ENCODE measurements at regions not wholly inside any gene's neighbourhood (a gene's known extent, or its start where the extent isn't known, plus 50 kb on each side); places are given as distances from the start of the nearest gene placed in this dataset.
"Not testable (repeated sequence)": the region's sequence is repeated elsewhere in the genome, so short reads cannot be mapped to it uniquely, and the experiment has no call there.

GRCh38 chr14:56004323-56004722, 113.9 kb upstream of the PELI2 start:
- Histone ChIP-seq H3K4me1 (peaks cover 0 to 6% (median 0%) of the 10 kb centered on the region in 4 donors), H3K27me3 (no peaks in the 10 kb centered on the region), H3K36me3 (no peaks in the 10 kb centered on the region), H3K27ac (replicated peaks in 1 of 4) (no peak overlapping the region), H3K9me3 (no peaks in the 10 kb centered on the region), H3K4me3 (no peak overlapping the region)
- DNase-seq (ENCODE audit: extremely low spot score) = no peak
- WGBS = 48% methylated on average over 3 of the region's 3 CpGs
- TF ChIP-seq POLR2A (IDR thresholded peaks at IDR 0.05; ENCODE audit: low read depth) (no peak), POLR2AphosphoS5 (IDR thresholded peaks at IDR 0.05) (no peak), EP300 (IDR thresholded peaks at IDR 0.05) (no peak), CTCF (IDR thresholded peaks at IDR 0.05) (no peak)
- intact Hi-C loops (cut with DNase I) = no loop called here

- H3K4me1 ChIP-seq = peaks cover 0 to 6% (median 0%) of the 10 kb centered on the region in 4 donors
- no peaks in the 10 kb centered on the region for H3K36me3 ChIP-seq
- H3K9me3 ChIP-seq = no peaks in the 10 kb centered on the region
- 35% methylated on average over 14 of the region's 14 CpGs for WGBS
- intact Hi-C loops (cut with DNase I) = no loop called here
- H3K27ac ChIP-seq (replicated peaks in 1 of 4) = peak overlapping the region in 1 of 4 donors; percentile 46
- H3K27me3 ChIP-seq = no peaks in the 10 kb centered on the region
- peak overlapping the region in 3 of 4 donors; percentile 7 to 28 (median 21) for H3K4me3 ChIP-seq
- DNase-seq (ENCODE audit: extremely low spot score) = no peak
- TF ChIP-seq CTCF (IDR thresholded peaks at IDR 0.05) = no peak
Observed at GRCh38 chr14:56004786-56005185, 113.4 kb upstream of the PELI2 start.

GRCh38 chr14:56005191-56006053, 112.8 kb upstream of the PELI2 start:
- Histone ChIP-seq H3K27me3 (no peaks in the 10 kb centered on the region), H3K4me3 (peak overlapping the region in 3 of 4 donors; percentile 7 to 28 (median 21)), H3K27ac (replicated peaks in 1 of 4) (peak overlapping the region in 1 of 4 donors; percentile 46), H3K4me1 (peaks cover 0 to 6% (median 0%) of the 10 kb centered on the region in 4 donors), H3K9me3 (no peaks in the 10 kb centered on the region), H3K36me3 (no peaks in the 10 kb centered on the region)
- TF ChIP-seq EP300 (IDR thresholded peaks at IDR 0.05) (no peak), CTCF (IDR thresholded peaks at IDR 0.05) (no peak), POLR2A (IDR thresholded peaks at IDR 0.05; ENCODE audit: low read depth) (no peak), POLR2AphosphoS5 (IDR thresholded peaks at IDR 0.05) (no peak)
- DNase-seq (ENCODE audit: extremely low spot score) = no peak
- intact Hi-C loops (cut with DNase I) = no loop called here
- WGBS = 57% methylated on average over 11 of the region's 11 CpGs

GRCh38 chr14:56007491-56007890, 110.7 kb upstream of the PELI2 start:
- H3K27ac ChIP-seq (replicated peaks in 1 of 4); H3K36me3 ChIP-seq; H3K27me3 ChIP-seq; H3K4me1 ChIP-seq; H3K4me3 ChIP-seq; H3K9me3 ChIP-seq; DNase-seq (ENCODE audit: extremely low spot score); intact Hi-C loops (cut with DNase I): not testable (repeated sequence)
- 89% methylated on average over 5 of the region's 5 CpGs for WGBS

- Histone ChIP-seq H3K27ac (replicated peaks in 1 of 4) (no peak overlapping the region), H3K36me3 (no peaks in the 10 kb centered on the region), H3K27me3 (no peaks in the 10 kb centered on the region), H3K9me3 (no peaks in the 10 kb centered on the region), H3K4me1 (peaks cover 0 to 6% (median 0%) of the 10 kb centered on the region in 4 donors), H3K4me3 (no peak overlapping the region)
- intact Hi-C loops (cut with DNase I) = no loop called here
- no peak for DNase-seq (ENCODE audit: extremely low spot score)
- TF ChIP-seq CTCF (IDR thresholded peaks at IDR 0.05) (no peak), POLR2A (IDR thresholded peaks at IDR 0.05; ENCODE audit: low read depth) (no peak), EP300 (IDR thresholded peaks at IDR 0.05) (no peak), POLR2AphosphoS5 (IDR thresholded peaks at IDR 0.05) (no peak)
- WGBS = 59% methylated on average over 1 of the region's 1 CpG
Observed at GRCh38 chr14:56008150-56008549, 110.1 kb upstream of the PELI2 start.

- H3K4me3 ChIP-seq; DNase-seq (ENCODE audit: extremely low spot score); H3K36me3 ChIP-seq; H3K27me3 ChIP-seq; H3K27ac ChIP-seq (replicated peaks in 1 of 4); H3K4me1 ChIP-seq; intact Hi-C loops (cut with DNase I); H3K9me3 ChIP-seq: not testable (repeated sequence)
- WGBS = 96% methylated on average over 3 of the region's 3 CpGs
Observed at GRCh38 chr14:56008661-56009060, 109.5 kb upstream of the PELI2 start.
